ENCODE measurements at regions not wholly inside any gene's neighbourhood (a gene's known extent, or its start where the extent isn't known, plus 50 kb on each side); places are given as distances from the start of the nearest gene placed in this dataset.

DNA sequence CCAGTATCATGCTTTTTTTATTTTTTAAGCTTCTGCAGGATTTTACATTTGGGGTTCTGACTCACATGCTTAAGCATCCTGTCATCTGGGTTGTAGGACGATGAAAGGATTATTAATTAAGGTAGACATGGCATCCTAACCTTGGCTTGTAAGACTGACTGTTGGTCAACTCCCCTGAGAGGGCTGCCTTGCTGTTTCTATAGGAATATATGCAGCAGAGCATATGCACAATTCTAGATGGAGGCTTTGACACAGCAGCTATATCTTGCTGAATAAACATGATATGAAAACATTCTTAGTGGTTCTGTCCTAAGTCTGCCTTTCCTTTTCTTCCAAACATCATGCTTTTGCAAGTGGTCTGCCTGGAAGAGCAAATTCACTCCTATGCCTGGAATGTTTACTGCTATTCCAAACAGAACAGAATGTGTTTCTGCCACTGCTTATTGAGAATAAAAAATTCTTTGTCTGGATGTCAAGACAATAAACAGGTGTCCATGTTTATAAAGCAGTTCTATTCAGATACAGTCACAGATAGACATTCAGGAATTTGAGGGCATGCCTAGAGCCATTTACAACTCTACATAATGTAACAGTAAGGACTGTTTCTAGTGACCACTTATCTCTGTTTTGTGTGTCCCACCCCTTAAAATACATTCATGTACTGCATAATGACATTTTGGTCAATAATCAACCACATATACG lies 166.2 kb upstream of the PPP2R2B start:
- TF ChIP-seq EZH2 (IDR thresholded peaks at IDR 0.05), result no peak
- TF ChIP-seq POLR2AphosphoS5 (IDR thresholded peaks at IDR 0.05; ENCODE audit: borderline replicate concordance, low read depth, low read length), result no peak
